H1 (cell line): ENCODE measurements at regions not wholly inside any gene's neighbourhood (a gene's known extent, or its start where the extent isn't known, plus 50 kb on each side); places are given as distances from the start of the nearest gene placed in this dataset.
"Not testable (repeated sequence)": the region's sequence is repeated elsewhere in the genome, so short reads cannot be mapped to it uniquely, and the experiment has no call there.

Experiments used
- CTCF ChIA-PET: fragments of 300-600 bp; sonication (Branson Sonifier 250); formaldehyde crosslinking; loops from one replicate; lab custom pipeline; 2021; ENCODE audit not compliant: partially characterized antibody; lab: Charles Lee
- POLR2A ChIA-PET: fragments of 300-600 bp; sonication (Branson Sonifier 250); formaldehyde crosslinking; loops from one replicate; lab custom pipeline; 2021; ENCODE audit warnings: inconsistent platforms; ENCODE audit not compliant: partially characterized antibody; lab: Charles Lee
- DNase-seq, 2 experiments: peaks; one replicate each; pipeline versions ENCODE4 v3.0.0 to v3.0.0-alpha.2; 2010 to 2022; ENCODE audit warnings: low spot score in 2 of 2, low read depth in 1 of 2, mixed read lengths in 1 of 2
- FAIRE-seq: peaks from 2 replicates; lab custom pipeline; 2011; peaks lifted over from hg19 to GRCh38; lab: Jason Lieb, UNC
- H2AFZ ChIP-seq: 2 replicates; pipeline ENCODE4 v1.8.1; 2012; ENCODE audit warnings: low read length, inconsistent platforms
- H2AK5ac ChIP-seq: 2 replicates; pipeline ENCODE4 v1.6.1; 2013; ENCODE audit warnings: low read depth, low read length
- H2BK120ac ChIP-seq: replicated peaks from 2 replicates; pipeline ENCODE3; 2013; ENCODE audit warnings: low read depth, low read length, inconsistent platforms
- H2BK12ac ChIP-seq: 2 replicates; pipeline ENCODE4 v1.6.1; 2013; ENCODE audit warnings: low read depth, low read length
- H2BK15ac ChIP-seq: 2 replicates; pipeline ENCODE4 v1.6.1; 2013; ENCODE audit warnings: low read length
- H2BK20ac ChIP-seq: 2 replicates; pipeline ENCODE4 v1.6.1; 2013; ENCODE audit warnings: low read length
- H2BK5ac ChIP-seq: 2 replicates; pipeline ENCODE4 v1.6.1; 2013; ENCODE audit warnings: low read depth, low read length
- H3K14ac ChIP-seq: 2 replicates; pipeline ENCODE4 v1.6.1; 2013; ENCODE audit warnings: inconsistent platforms; ENCODE audit not compliant: insufficient read length
- H3K18ac ChIP-seq: 2 replicates; pipeline ENCODE4 v1.6.1; 2013; ENCODE audit warnings: low read length; ENCODE audit errors: extremely low read depth
- H3K23ac ChIP-seq: 2 replicates; pipeline ENCODE4 v1.6.1; 2013; ENCODE audit warnings: inconsistent platforms; ENCODE audit not compliant: insufficient read length
- H3K23me2 ChIP-seq: 2 replicates; pipeline ENCODE4 v1.6.1; 2013; ENCODE audit warnings: low read depth, low read length
- H3K27ac ChIP-seq: 2 replicates; pipeline ENCODE4 v1.6.1; 2011; ENCODE audit warnings: low read depth, low read length, inconsistent platforms
- H3K27me3 ChIP-seq, 4 experiments: replicated peaks in 1 of 4; 1 replicate in 1 of 4; 2 replicates in 3 of 4; pipeline versions ENCODE4 v1.6.1 to v1.8.1; 2011 to 2013; ENCODE audit warnings: low read length in 3 of 4, mild to moderate bottlenecking in 3 of 4, inconsistent platforms in 2 of 4, mixed read lengths in 2 of 4, moderate library complexity in 1 of 4; ENCODE audit not compliant: control insufficient read depth in 3 of 4, insufficient read depth in 3 of 4; ENCODE audit errors: extremely low read depth in 1 of 4
- H3K36me3 ChIP-seq, 4 experiments: 2 replicates each; pipeline versions ENCODE4 v1.6.1 to v1.8.1; 2011 to 2013; ENCODE audit warnings: mild to moderate bottlenecking in 4 of 4, low read length in 3 of 4, moderate library complexity in 2 of 4, control low read depth in 1 of 4, inconsistent platforms in 1 of 4; ENCODE audit not compliant: insufficient read depth in 4 of 4, control insufficient read depth in 2 of 4
- H3K4ac ChIP-seq: replicated peaks from 2 replicates; pipeline ENCODE3; 2013; ENCODE audit warnings: low read length, low read depth, mixed read lengths, inconsistent platforms; ENCODE audit not compliant: insufficient read length
- H3K4me1 ChIP-seq, 4 experiments: replicated peaks in 1 of 4; 1 replicate in 1 of 4; 2 replicates in 3 of 4; pipeline versions ENCODE4 v1.6.1 to v1.8.1; 2011 to 2013; ENCODE audit warnings: low read length in 3 of 4, inconsistent platforms in 2 of 4, mixed read lengths in 1 of 4; ENCODE audit not compliant: insufficient read depth in 4 of 4, control insufficient read depth in 3 of 4
- H3K4me2 ChIP-seq, 2 experiments: 2 replicates each; pipeline versions ENCODE4 v1.6.1 to v1.8.1; 2011 to 2013; ENCODE audit warnings: low read depth in 2 of 2, low read length in 2 of 2, control low read depth in 1 of 2, inconsistent platforms in 1 of 2, mild to moderate bottlenecking in 1 of 2; ENCODE audit not compliant: insufficient read depth in 1 of 2
- H3K4me3 ChIP-seq, 4 experiments: fragments of 200-600, 300-600 bp in 1 of 4; sonication (generic), shearing (Covaris generic), sonication (Bioruptor Twin) in 1 of 4; 2 replicates each; pipeline versions ENCODE4 v1.5.1 to v1.8.1; 2011 to 2016; ENCODE audit warnings: low read length in 4 of 4, low read depth in 3 of 4, control low read depth in 2 of 4, inconsistent platforms in 2 of 4, mild to moderate bottlenecking in 2 of 4, mixed read lengths in 1 of 4, moderate library complexity in 1 of 4; ENCODE audit not compliant: insufficient read depth in 2 of 4; ENCODE audit errors: extremely low read depth in 1 of 4
- H3K56ac ChIP-seq: replicated peaks from 2 replicates; pipeline ENCODE3; 2013; ENCODE audit warnings: low read depth, mild to moderate bottlenecking, mixed read lengths, low read length, inconsistent platforms; ENCODE audit not compliant: insufficient read length
- H3K79me1 ChIP-seq: 2 replicates; pipeline ENCODE4 v1.6.1; 2013; ENCODE audit warnings: low read depth, low read length, control low read depth
- H3K79me2 ChIP-seq, 2 experiments: 2 replicates each; pipeline versions ENCODE4 v1.6.1 to v1.8.1; 2012 to 2013; ENCODE audit warnings: low read length in 2 of 2, mild to moderate bottlenecking in 2 of 2, inconsistent platforms in 1 of 2; ENCODE audit not compliant: insufficient read depth in 2 of 2, control insufficient read depth in 1 of 2
- H3K9ac ChIP-seq, 4 experiments: replicated peaks in 1 of 4; 1 replicate in 1 of 4; 2 replicates in 3 of 4; pipeline versions ENCODE4 v1.6.1 to v1.8.1; 2011 to 2013; ENCODE audit warnings: low read depth in 3 of 4, low read length in 3 of 4, control low read depth in 2 of 4, mild to moderate bottlenecking in 2 of 4, moderate library complexity in 2 of 4, inconsistent platforms in 1 of 4; ENCODE audit errors: extremely low read depth in 1 of 4
- H3K9me3 ChIP-seq, 2 experiments: 2 replicates each; pipeline versions ENCODE4 v1.6.1 to v1.8.1; 2012 to 2013; ENCODE audit warnings: mild to moderate bottlenecking in 2 of 2, moderate library complexity in 2 of 2, control low read depth in 1 of 2, inconsistent platforms in 1 of 2, low read depth in 1 of 2, low read length in 1 of 2, mixed read lengths in 1 of 2; ENCODE audit not compliant: insufficient read depth in 2 of 2
- H4K20me1 ChIP-seq, 2 experiments: replicated peaks in 1 of 2; 2 replicates each; pipeline versions ENCODE3 to v1.8.1; 2011 to 2013; ENCODE audit warnings: inconsistent platforms in 2 of 2, low read length in 2 of 2, mild to moderate bottlenecking in 1 of 2; ENCODE audit not compliant: insufficient read depth in 2 of 2, control insufficient read depth in 1 of 2
- H4K5ac ChIP-seq: 2 replicates; pipeline ENCODE4 v1.6.1; 2013; ENCODE audit warnings: low read length, low read depth, mixed read lengths, inconsistent platforms; ENCODE audit not compliant: insufficient read length
- H4K8ac ChIP-seq: 2 replicates; pipeline ENCODE4 v1.8.0; 2013; ENCODE audit warnings: mild to moderate bottlenecking, moderate library complexity, low read length, inconsistent platforms; ENCODE audit not compliant: insufficient read depth; ENCODE audit errors: extremely low read depth
- H4K91ac ChIP-seq: replicated peaks from 2 replicates; pipeline ENCODE3; 2013; ENCODE audit warnings: low read length, mixed read lengths, inconsistent platforms; ENCODE audit not compliant: insufficient read length
- WGBS, 2 experiments: shearing (Covaris generic) in 1 of 2; methylation state at CpG; one replicate each; pipeline versions ENCODE4 v1.1.6 to v1.1.7; 2013 to 2015; ENCODE audit warnings: low lambda C conversion rate in 2 of 2, mixed read lengths in 2 of 2, inconsistent platforms in 1 of 2, low coverage in 1 of 2, missing lambda C conversion rate in 1 of 2; ENCODE audit not compliant: insufficient replicate concordance in 2 of 2, insufficient coverage in 1 of 2, insufficient read length in 1 of 2; ENCODE audit errors: extremely low coverage in 1 of 2, missing lambda C conversion rate in 1 of 2; 5-methylcytosine and 5-hydroxymethylcytosine counted together

DNA sequence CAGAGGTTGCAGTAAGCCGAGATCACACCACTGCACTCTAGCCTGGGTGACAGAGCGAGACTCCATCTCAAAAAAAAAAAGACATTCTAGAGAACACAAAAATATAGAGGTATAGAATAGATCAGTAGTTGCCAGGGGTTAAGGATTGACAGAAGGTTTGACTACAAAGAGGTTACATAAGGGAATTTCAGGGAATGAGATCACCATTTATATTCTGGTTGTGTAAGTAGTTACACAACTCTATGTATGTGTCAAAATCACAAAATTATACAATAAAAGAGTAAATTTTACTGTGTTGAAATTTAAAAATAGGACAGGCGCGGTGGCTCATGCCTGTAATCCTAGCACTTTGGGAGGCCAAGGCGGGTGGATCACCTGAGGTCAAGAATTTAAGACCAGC, 119.9 kb upstream of the SLC44A1 start:
- H3K79me2 ChIP-seq, H3K27ac ChIP-seq, H2BK12ac ChIP-seq, H3K4me3 ChIP-seq, H2BK15ac ChIP-seq, H3K23me2 ChIP-seq, H2BK120ac ChIP-seq, H3K14ac ChIP-seq, H3K4me2 ChIP-seq, POLR2A ChIA-PET, H4K5ac ChIP-seq, H4K8ac ChIP-seq, H3K4me1 ChIP-seq, H3K4ac ChIP-seq, H3K23ac ChIP-seq, H3K9me3 ChIP-seq, H3K9ac ChIP-seq, H2BK5ac ChIP-seq, H3K56ac ChIP-seq, H4K20me1 ChIP-seq, H2AFZ ChIP-seq, H3K27me3 ChIP-seq, H3K36me3 ChIP-seq, FAIRE-seq, H4K91ac ChIP-seq, DNase-seq, H2AK5ac ChIP-seq, H3K18ac ChIP-seq, H3K79me1 ChIP-seq, CTCF ChIA-PET, H2BK20ac ChIP-seq: not testable (repeated sequence)
- 95% methylated on average over 5 of the region's 5 CpGs; no CpG with 5 or more reads in 1 of the 2 experiments for WGBS, 2 experiments
